Nephron (organoid): ENCODE measurements at regions not wholly inside any gene's neighbourhood (a gene's known extent, or its start where the extent isn't known, plus 50 kb on each side); places are given as distances from the start of the nearest gene placed in this dataset.
A peak's percentile ranks its signal among the peaks of the same experiment; 100 is the strongest.

Source experiments
- H3K27ac Mint-ChIP-seq, 3 experiments: 2 replicates each; pipeline ENCODE4 v1.8.0; 2020; ENCODE audit warnings: mixed read lengths in 3 of 3, mild to moderate bottlenecking in 2 of 3, moderate library complexity in 1 of 3
- H3K27me3 Mint-ChIP-seq: 2 replicates; pipeline ENCODE4 v1.8.0; 2021; ENCODE audit warnings: low read depth, mild to moderate bottlenecking, moderate library complexity, mixed read lengths
- H3K36me3 Mint-ChIP-seq: 2 replicates; pipeline ENCODE4 v1.8.0; 2020; ENCODE audit warnings: low read depth, mixed read lengths
- H3K4me1 Mint-ChIP-seq: 2 replicates; pipeline ENCODE4 v1.8.0; 2020; ENCODE audit warnings: mixed read lengths
- H3K4me3 Mint-ChIP-seq, 3 experiments: 2 replicates each; pipeline ENCODE4 v1.8.0; 2020; ENCODE audit warnings: mild to moderate bottlenecking in 3 of 3, mixed read lengths in 3 of 3, moderate library complexity in 2 of 3
- H3K9me3 Mint-ChIP-seq: 2 replicates; pipeline ENCODE4 v1.8.0; 2020; ENCODE audit warnings: mixed read lengths
- CTCF ChIP-seq, 3 experiments: fragments of 200-600 bp; sonication (generic); IDR thresholded peaks; one replicate each; pipeline ENCODE4 v1.5.0; 2021; ENCODE audit warnings: antibody characterized with exemption in 3 of 3; ENCODE audit not compliant: unreplicated experiment in 3 of 3

- Mint-ChIP-seq H3K4me1 (peaks cover 40% of the 10 kb centered on the region), H3K27me3 (peaks cover 12% of the 10 kb centered on the region), H3K9me3 (no peaks in the 10 kb centered on the region), H3K27ac (no peak overlapping the region), H3K36me3 (no peaks in the 10 kb centered on the region), H3K4me3 (no peak overlapping the region)
- TF ChIP-seq CTCF (IDR thresholded peaks at IDR 0.05; ENCODE audit: unreplicated experiment in 3 of 3): no peak
These were observed 72.6 kb upstream of the PIM1 start for GRCh38 chr6:37097335-37097734.

- Mint-ChIP-seq H3K4me3 (no peak overlapping the region), H3K27me3 (peaks cover 8% of the 10 kb centered on the region), H3K9me3 (no peaks in the 10 kb centered on the region), H3K36me3 (no peaks in the 10 kb centered on the region), H3K4me1 (peaks cover 44% of the 10 kb centered on the region), H3K27ac (no peak overlapping the region)
- TF ChIP-seq CTCF (IDR thresholded peaks at IDR 0.05; ENCODE audit: unreplicated experiment in 3 of 3): no peak
These were observed 70.5 kb upstream of the PIM1 start for GRCh38 chr6:37099442-37099841.

- H3K4me1 Mint-ChIP-seq: peaks cover 53% of the 10 kb centered on the region
- H3K36me3 Mint-ChIP-seq: no peaks in the 10 kb centered on the region
- no peak overlapping the region for H3K4me3 Mint-ChIP-seq
- H3K27ac Mint-ChIP-seq: peak overlapping the region in 2 of 3 experiments; percentile 15 to 74
- peaks cover 8% of the 10 kb centered on the region for H3K27me3 Mint-ChIP-seq
- no peak for TF ChIP-seq CTCF (IDR thresholded peaks at IDR 0.05; ENCODE audit: unreplicated experiment in 3 of 3)
- no peaks in the 10 kb centered on the region for H3K9me3 Mint-ChIP-seq
These were observed 69.2 kb upstream of the PIM1 start for GRCh38 chr6:37100745-37101144.

- Mint-ChIP-seq H3K4me1 (peaks cover 46% of the 10 kb centered on the region), H3K27me3 (peaks cover 5% of the 10 kb centered on the region), H3K36me3 (no peaks in the 10 kb centered on the region), H3K4me3 (peak overlapping the region; percentile 61 to 82 (median 63)), H3K27ac (peak overlapping the region; percentile 85 to 88 (median 86)), H3K9me3 (no peaks in the 10 kb centered on the region)
- no peak for TF ChIP-seq CTCF (IDR thresholded peaks at IDR 0.05; ENCODE audit: unreplicated experiment in 3 of 3)
These were observed 68.0 kb upstream of the PIM1 start for GRCh38 chr6:37101991-37102298.

GRCh38 chr6:37102299-37103168, 67.4 kb upstream of the PIM1 start:
- peak overlapping the region; percentile 86 to 97 (median 88) for H3K27ac Mint-ChIP-seq

More at GRCh38 chr6:37102299-37103168, 67.4 kb upstream of the PIM1 start:
- TF ChIP-seq CTCF (IDR thresholded peaks at IDR 0.05; ENCODE audit: unreplicated experiment in 3 of 3): no peak
- peak overlapping the region; percentile 66 to 82 (median 79) for H3K4me3 Mint-ChIP-seq
- H3K27me3 Mint-ChIP-seq: peaks cover 5% of the 10 kb centered on the region
- H3K36me3 Mint-ChIP-seq: no peaks in the 10 kb centered on the region
- peaks cover 51% of the 10 kb centered on the region for H3K4me1 Mint-ChIP-seq
- H3K9me3 Mint-ChIP-seq: no peaks in the 10 kb centered on the region
